Activated CD8-positive, alpha-beta memory T cell treated with anti-CD3 and anti-CD28 coated beads for 36 hours (primary cell): ENCODE measurements at regions not wholly inside any gene's neighbourhood (a gene's known extent, or its start where the extent isn't known, plus 50 kb on each side); places are given as distances from the start of the nearest gene placed in this dataset.

ENCODE experiments used
- CTCF ChIA-PET: fragments of 350-600 bp; sonication (Branson Sonifier 250); formaldehyde crosslinking; loops from one replicate; lab custom pipeline; 2021; ENCODE audit warnings: antibody characterized with exemption; lab: Charles Lee
- POLR2A ChIA-PET: fragments of 350-600 bp; sonication (Branson Sonifier 250); formaldehyde crosslinking; loops from one replicate; lab custom pipeline; 2021; ENCODE audit warnings: antibody characterized with exemption; lab: Charles Lee

DNA sequence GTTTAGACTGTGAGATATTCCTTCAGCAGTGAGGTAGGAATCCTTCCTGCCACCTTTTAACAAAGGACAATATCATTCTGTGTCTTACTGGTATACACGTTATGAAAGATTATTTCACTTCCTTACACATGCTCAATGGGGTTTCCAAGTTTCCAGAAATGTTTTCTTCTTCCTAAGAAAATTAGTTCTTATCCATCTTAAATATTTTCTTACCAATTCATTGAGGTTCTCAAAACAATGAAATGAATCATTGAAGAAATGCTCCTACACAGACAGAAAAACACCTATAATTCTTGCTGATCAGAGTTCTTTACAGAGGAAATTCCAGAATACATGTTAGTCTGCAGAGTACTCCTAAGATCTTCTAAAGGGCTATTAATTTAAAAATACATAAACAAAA lies 51.4 kb upstream of the SEC61G start:
- POLR2A ChIA-PET, result no interaction called here

GRCh38 chr7:54811041-54811845 lies 52.2 kb upstream of the SEC61G start:
- ChIA-PET POLR2A (no interaction called here), CTCF (no interaction called here)

More for the DNA sequence above, 51.4 kb upstream of the SEC61G start:
- CTCF ChIA-PET, result no interaction called here

GRCh38 chr7:54811846-54812254 lies 52.8 kb upstream of the SEC61G start:
- ChIA-PET CTCF (no interaction called here), POLR2A (no interaction called here)

DNA sequence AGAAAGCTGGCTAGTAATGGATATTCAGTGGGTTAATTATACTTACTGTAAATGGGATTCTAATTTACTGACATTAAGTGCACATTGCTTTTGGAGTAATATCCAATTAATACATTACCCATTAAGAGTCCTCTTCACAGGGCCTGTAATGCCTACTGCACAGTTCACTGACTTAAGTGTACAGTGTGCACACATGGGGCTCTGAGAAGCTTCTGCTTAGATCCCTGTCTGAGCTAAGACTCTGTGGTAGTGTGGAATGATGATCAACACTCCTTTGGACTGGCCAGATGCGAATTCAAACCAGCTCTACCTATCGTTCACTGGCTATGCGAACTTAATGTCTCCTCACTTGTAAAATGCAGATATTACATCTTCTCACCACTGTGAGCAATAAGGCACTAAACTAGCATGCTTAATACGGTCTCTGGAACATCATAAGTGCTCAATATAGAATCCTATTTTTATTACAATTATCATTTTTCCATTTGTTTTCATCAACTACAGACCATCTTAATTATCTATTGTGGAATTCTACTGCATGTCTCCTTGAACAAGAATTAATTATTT lies 53.8 kb upstream of the SEC61G start:
- CTCF ChIA-PET, result interaction anchor here (0.7 kb wide), 1 partner anchor 442 kb away, joined by 3 read pairs; no protein-coding TSS in a partner anchor
- POLR2A ChIA-PET, result no interaction called here

DNA sequence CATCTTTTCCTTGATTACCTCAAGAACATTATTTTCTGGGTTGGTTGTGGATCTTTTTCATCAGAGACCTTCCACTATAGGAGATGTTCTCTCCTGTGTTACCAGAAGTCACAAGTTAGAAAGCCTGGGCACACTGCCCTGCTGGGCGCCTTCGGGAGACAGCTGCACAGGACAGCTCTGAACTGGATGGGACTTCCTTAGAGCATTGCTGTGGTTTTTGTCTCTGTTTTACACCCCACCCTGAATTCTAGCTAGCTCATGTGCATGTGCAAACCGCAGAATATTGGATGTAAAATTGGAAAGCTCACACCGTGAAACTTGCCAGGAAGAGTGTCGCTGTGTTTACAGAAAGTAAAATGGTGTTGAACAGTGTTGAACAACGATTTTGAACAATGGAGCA lies 54.4 kb upstream of the SEC61G start:
- POLR2A ChIA-PET, result no interaction called here
- CTCF ChIA-PET, result interaction anchor here (0.7 kb wide), 1 partner anchor 442 kb away, joined by 3 read pairs; no protein-coding TSS in a partner anchor

DNA sequence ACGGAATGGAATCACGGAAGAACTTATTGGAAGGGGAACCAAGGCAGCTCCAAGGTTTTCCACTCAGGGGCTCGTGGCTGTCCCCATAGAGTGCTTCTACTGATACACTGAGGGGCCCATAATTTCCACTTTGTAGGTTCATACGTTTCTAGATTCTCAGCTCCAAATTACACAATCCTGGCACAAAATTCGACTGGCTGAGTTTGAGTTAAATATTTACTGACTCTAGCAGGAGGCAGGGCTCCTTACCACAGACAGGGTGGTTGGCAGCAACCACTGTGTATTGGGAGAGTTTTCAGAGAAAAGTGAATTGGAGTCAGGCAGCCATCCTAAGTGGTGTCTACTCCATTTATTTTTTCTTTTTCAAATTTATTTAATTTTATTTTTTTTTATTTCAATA lies 55.4 kb upstream of the SEC61G start:
- ChIA-PET POLR2A (no interaction called here), CTCF (no interaction called here)

DNA sequence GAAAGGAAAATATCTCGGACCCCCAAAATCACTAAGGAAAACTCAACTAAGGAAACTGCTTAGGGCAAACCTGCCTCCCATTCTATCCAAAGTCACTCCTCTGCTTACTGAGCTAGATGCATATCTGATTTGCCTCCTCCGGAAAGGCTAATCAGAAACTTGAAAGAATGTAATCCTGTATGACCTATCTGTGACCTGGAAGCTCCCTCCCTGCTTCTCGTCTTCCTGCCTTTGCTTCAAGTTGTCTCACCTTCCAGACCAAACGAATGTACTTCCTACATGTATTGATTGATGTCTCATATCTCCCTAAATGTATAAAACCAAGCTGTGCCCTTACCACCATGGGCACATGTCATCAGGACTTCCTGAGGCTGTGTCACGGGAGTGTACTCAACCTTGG lies 58.1 kb upstream of the SEC61G start:
- POLR2A ChIA-PET, result no interaction called here
- CTCF ChIA-PET, result no interaction called here

DNA sequence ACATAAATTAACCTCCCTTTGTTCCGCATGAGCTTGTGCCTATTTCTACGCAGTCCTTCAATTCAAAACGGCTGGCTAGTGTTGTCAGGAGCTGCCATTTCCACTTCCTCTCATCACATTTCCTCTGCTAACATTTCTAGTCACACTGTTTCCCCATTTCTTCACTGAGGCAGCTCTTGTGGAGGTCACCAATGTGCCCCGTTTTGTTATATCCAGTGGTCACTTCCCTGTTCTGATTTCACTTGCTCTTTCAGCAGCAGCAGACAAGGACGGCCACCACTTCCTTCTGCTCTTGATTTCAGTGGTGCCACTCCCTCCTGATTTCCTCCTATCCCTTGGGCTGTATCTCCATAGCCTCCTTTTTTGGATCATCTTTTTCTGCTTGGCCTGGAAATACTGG lies 64.8 kb upstream of the SEC61G start:
- POLR2A ChIA-PET, result no interaction called here
- CTCF ChIA-PET, result no interaction called here

- POLR2A ChIA-PET, result no interaction called here
- CTCF ChIA-PET, result no interaction called here
Observed at GRCh38 chr7:54824655-54825054, 65.6 kb upstream of the SEC61G start.

DNA sequence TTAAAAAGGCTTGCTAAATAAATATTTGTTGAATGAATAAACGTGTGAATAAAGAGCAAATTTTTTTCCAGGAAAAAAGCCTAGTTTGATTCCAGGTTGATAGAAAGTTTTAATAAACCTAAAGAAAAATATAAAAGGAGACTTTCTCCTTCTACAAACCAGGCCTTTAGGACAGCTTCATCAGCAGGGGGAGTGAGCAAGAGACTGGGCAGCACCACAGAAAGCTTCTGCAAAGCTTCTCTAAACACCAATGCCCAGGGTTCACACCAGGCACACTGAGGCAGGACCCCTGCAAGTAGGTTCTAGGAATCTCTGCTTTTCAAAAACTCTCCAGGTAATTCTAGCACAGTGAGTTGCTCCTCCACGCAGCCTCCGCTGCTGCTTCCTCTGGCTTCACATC lies 66.4 kb upstream of the SEC61G start:
- POLR2A ChIA-PET, result no interaction called here
- CTCF ChIA-PET, result no interaction called here

DNA sequence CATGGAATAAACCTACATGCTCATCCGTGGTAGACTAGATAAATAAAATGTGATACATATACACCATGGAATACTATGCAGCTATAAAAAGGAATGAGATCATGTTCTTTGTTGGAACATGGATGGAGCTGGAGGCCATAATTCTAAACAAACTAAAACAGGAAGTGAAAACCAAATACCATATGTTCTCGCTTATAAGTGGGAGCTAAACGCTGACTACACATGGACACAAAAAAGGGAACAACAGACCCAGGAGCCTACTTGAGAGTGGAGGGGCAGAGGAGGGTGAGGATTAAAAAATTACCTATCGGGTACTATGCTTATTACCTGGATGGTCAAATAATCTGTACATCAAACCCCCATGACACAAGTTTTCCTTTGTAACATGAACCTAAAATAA lies 68.7 kb upstream of the SEC61G start:
- ChIA-PET POLR2A (no interaction called here), CTCF (no interaction called here)

GRCh38 chr7:54831046-54831643 lies 72.1 kb upstream of the SEC61G start:
- ChIA-PET CTCF (no interaction called here), POLR2A (no interaction called here)

GRCh38 chr7:54831644-54832095 lies 72.7 kb upstream of the SEC61G start:
- POLR2A ChIA-PET, result no interaction called here
- CTCF ChIA-PET, result no interaction called here

DNA sequence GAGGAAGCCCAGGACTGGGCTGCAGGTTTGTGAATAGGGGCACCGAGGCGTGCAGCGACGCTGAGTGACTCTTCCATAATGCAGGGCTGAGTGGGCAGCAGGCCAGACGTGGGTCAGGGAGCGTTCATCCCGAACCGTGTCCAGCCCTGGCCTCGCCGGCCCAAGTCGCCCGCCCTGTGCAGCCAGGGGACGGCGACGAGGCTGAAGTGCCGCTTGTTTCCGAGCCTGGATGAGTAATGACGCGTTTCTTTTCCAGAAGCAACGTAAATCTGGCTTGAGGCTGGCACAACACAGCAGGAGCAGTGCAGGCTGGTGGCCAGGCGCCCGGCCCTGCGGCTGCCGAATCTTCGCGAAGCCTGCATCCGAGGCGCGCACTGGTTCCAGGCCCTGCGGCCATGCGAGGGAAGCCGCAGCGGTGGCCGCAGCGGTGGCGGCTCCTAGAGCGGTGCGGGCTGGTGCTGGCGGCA lies 74.0 kb upstream of the SEC61G start:
- ChIA-PET CTCF (no interaction called here), POLR2A (no interaction called here)

- POLR2A ChIA-PET, result no interaction called here
- CTCF ChIA-PET, result no interaction called here
Observed at GRCh38 chr7:54837168-54837567, 78.2 kb upstream of the SEC61G start.

- POLR2A ChIA-PET, result no interaction called here
- CTCF ChIA-PET, result no interaction called here
Observed at GRCh38 chr7:54837761-54838160, 78.8 kb upstream of the SEC61G start.

DNA sequence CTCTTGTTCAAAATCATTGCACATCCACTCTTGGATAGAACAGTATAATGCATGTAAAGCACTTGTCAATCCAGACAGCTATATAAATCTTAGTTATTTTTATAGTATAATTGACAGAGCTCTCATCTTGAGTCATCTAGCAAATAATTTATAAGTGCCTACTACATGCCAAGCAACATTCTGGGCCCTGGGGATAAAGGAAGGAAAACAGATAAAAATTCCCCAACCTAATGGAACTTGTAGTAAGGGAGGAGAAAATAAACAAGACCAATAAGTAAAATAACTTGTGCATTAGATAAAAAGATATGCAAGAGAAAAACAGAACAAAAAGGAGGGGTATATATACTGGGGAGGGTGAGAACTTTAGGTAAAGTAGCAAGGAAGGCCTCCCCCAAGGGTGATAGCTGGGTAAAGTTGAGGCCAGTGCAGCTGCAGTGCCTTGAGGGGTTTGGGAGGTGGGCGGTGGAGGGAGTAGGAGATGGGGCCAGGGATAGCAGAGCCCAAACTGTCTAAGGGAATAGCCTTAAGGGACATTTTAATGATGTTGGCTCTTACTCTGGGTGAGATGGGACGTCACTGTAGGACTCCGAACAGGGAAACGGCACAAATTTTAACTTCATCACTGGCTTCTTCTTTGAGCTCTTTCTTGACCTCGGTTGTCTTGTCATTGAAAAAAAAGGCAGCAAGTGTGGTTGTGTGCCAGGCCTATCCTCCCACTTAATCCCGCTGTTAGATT lies 79.3 kb upstream of the SEC61G start:
- POLR2A ChIA-PET, result no interaction called here
- CTCF ChIA-PET, result no interaction called here

DNA sequence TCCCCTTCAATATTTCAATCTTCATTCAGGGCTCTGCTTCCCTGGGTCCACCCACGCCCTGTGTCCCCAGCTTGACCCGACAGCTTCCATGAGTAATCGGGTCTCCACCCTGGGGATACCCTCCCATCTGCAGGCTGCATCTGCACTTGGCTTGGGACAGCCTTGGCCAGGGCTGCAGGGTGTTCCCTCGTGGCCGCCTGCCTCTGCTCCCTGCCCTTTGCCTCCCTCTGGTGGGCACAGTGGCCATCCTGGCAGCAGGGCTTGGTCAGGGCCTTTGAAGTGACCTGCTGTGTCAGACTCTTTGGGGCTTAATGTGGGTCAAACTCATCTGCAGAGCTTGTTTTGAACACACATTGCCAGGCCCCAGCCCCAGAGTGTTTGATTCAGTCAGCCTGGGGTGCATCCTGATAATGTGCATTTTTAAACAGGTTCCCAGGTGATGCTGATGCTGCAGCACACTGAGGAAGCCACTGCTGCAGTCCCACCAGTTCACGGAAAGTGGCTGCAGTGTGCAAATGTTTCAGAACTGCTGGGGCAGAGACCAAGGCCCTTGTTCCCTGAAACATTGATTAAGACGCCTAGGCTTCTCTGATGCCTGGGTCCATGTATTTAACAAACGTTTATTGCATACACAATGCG lies 80.7 kb upstream of the SEC61G start:
- ChIA-PET POLR2A (no interaction called here), CTCF (no interaction called here)

- POLR2A ChIA-PET, result no interaction called here
- CTCF ChIA-PET, result no interaction called here
Observed at GRCh38 chr7:54841772-54842697, 83.0 kb upstream of the SEC61G start.
